ENCODE measurements at regions not wholly inside any gene's neighbourhood (a gene's known extent, or its start where the extent isn't known, plus 50 kb on each side); places are given as distances from the start of the nearest gene placed in this dataset.

- no peak for TF ChIP-seq CTCF (IDR thresholded peaks at IDR 0.05)
- no peak for TF ChIP-seq POLR2A (IDR thresholded peaks at IDR 0.05)
- TF ChIP-seq EP300 (IDR thresholded peaks at IDR 0.05): no peak
- TF ChIP-seq POLR2AphosphoS5 (IDR thresholded peaks at IDR 0.05): no peak
These were observed 97.9 kb upstream of the MPDZ start for GRCh38 chr9:13377171-13377925.

All from suprapubic skin (tissue), 4 donors.